Type B pancreatic cell (in vitro differentiated cells): ENCODE measurements at regions not wholly inside any gene's neighbourhood (a gene's known extent, or its start where the extent isn't known, plus 50 kb on each side); places are given as distances from the start of the nearest gene placed in this dataset.

Experiments used
- DNase-seq: peaks from one replicate; pipeline ENCODE4 v3.0.0; 2021; ENCODE audit warnings: mixed read lengths; ENCODE audit not compliant: unreplicated experiment; ENCODE audit errors: extremely low spot score
- H3K27ac Mint-ChIP-seq: 2 replicates; pipeline ENCODE4 v1.8.0; 2021; ENCODE audit warnings: mild to moderate bottlenecking, mixed read lengths
- H3K27me3 Mint-ChIP-seq: 2 replicates; pipeline ENCODE4 v1.8.0; 2021; ENCODE audit warnings: mixed read lengths
- H3K36me3 Mint-ChIP-seq: 2 replicates; pipeline ENCODE4 v1.8.0; 2021; ENCODE audit warnings: mixed read lengths
- H3K4me1 Mint-ChIP-seq: one replicate; pipeline ENCODE4 v1.8.0; 2021; ENCODE audit warnings: mixed read lengths; ENCODE audit not compliant: unreplicated experiment
- H3K4me3 Mint-ChIP-seq: 2 replicates; pipeline ENCODE4 v1.8.0; 2021; ENCODE audit warnings: mild to moderate bottlenecking, mixed read lengths
- H3K9me3 Mint-ChIP-seq: 2 replicates; pipeline ENCODE4 v1.8.0; 2021; ENCODE audit warnings: mixed read lengths
- CTCF ChIP-seq: fragments of 200-600 bp; sonication (generic); conservative IDR thresholded peaks from 2 replicates; pipeline ENCODE4 v1.5.0; 2021; ENCODE audit warnings: antibody characterized with exemption, mild to moderate bottlenecking

- no peaks in the 10 kb centered on the region for H3K9me3 Mint-ChIP-seq
- H3K4me3 Mint-ChIP-seq: no peak overlapping the region
- no peak for TF ChIP-seq CTCF
These were observed 168.5 kb downstream of the CDC5L start for GRCh38 chr6:44556046-44556445.

DNA sequence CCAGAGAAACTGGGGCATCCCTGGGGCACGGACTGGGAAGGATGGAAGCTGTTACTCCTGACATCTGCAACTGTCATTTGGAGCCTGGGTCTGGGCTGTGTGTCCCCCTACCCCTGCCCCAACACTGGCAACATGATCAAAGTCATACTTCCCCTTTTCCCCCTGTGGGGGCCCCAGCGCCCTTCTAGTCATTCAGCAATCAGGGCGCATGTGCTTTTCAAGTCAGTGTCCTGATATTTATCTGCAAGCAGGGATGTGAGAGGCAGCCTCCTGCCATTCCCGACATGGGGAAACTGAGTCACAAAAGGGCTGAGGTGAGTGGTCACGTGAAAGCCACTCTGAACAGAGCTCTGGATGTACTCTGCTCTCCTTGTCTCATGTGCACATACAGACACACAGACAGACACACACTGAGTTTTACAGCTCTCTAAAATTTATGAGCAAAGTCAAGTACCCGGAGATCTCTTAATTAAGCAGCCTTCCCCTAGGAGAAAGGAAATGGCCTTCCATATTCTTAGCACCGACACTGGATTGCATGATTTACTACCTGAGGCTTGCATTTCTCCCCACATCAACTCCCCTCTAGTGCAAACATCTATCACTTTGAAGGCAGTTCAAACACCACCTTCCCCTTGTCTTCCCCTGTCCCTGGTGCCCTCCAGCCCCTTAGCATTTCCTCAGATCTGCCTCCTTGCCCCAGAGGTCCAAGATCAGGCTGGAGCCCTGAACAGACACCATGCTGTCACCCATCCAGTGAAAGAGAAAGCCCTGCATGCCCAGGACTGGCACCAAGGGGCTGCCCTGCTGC lies 170.7 kb downstream of the CDC5L start:
- no peak for TF ChIP-seq CTCF
- no peaks in the 10 kb centered on the region for H3K36me3 Mint-ChIP-seq
- H3K27ac Mint-ChIP-seq: no peak overlapping the region

More at GRCh38 chr6:44556046-44556445, 168.5 kb downstream of the CDC5L start:
- peaks cover 48% of the 10 kb centered on the region for H3K27me3 Mint-ChIP-seq
- peaks cover 29% of the 10 kb centered on the region for H3K4me1 Mint-ChIP-seq
- no peak overlapping the region for H3K27ac Mint-ChIP-seq
- no peaks in the 10 kb centered on the region for H3K36me3 Mint-ChIP-seq
- no peak for DNase-seq

GRCh38 chr6:44558832-44559251 lies 171.3 kb downstream of the CDC5L start:
- Mint-ChIP-seq H3K4me3 (no peak overlapping the region), H3K27ac (no peak overlapping the region), H3K9me3 (no peaks in the 10 kb centered on the region), H3K36me3 (no peaks in the 10 kb centered on the region), H3K4me1 (peaks cover 43% of the 10 kb centered on the region), H3K27me3 (peaks cover 52% of the 10 kb centered on the region)
- DNase-seq: no peak
- TF ChIP-seq CTCF: no peak

More for the DNA sequence above, 170.7 kb downstream of the CDC5L start:
- peaks cover 47% of the 10 kb centered on the region for H3K27me3 Mint-ChIP-seq
- no peaks in the 10 kb centered on the region for H3K9me3 Mint-ChIP-seq
- DNase-seq: no peak
- H3K4me3 Mint-ChIP-seq: no peak overlapping the region
- peaks cover 38% of the 10 kb centered on the region for H3K4me1 Mint-ChIP-seq

GRCh38 chr6:44559486-44560270 lies 172.2 kb downstream of the CDC5L start:
- Mint-ChIP-seq H3K4me1 (peaks cover 44% of the 10 kb centered on the region), H3K9me3 (no peaks in the 10 kb centered on the region), H3K4me3 (no peak overlapping the region), H3K27ac (no peak overlapping the region), H3K27me3 (peaks cover 55% of the 10 kb centered on the region), H3K36me3 (no peaks in the 10 kb centered on the region)
- no peak for TF ChIP-seq CTCF
- no peak for DNase-seq

DNA sequence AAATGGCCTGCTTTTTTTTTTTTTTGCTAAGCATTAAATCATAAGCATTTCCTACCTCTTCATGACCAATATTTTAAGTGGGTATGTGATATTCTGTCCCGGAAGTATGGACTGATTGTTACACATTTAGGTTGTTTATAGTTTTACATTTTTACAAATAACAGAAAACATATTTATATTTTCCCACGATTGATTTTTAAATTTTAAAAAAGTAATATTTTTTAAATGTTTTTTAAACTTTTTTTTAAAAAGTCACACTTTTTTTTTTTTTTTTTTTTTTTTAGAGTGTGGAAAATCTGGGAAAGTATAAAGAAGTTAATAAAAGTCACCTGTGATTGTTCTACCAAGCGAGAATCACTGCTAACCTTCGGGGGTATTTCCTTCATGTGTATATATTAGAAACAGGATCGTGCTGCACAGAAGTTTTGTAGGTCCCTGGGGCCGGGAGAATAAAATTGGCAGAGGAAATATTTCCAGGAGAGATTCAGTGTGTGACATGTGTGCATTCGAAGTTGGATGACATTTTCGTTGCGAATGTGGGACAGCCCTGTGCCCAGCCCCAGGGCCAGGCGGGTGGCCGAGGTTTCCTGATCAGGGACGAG lies 173.1 kb downstream of the CDC5L start:
- H3K27me3 Mint-ChIP-seq: peaks cover 56% of the 10 kb centered on the region
- TF ChIP-seq CTCF: no peak
- no peaks in the 10 kb centered on the region for H3K9me3 Mint-ChIP-seq
- no peak overlapping the region for H3K27ac Mint-ChIP-seq
- H3K4me1 Mint-ChIP-seq: peaks cover 44% of the 10 kb centered on the region
- peak overlapping the region; percentile 70 for H3K4me3 Mint-ChIP-seq
- no peak for DNase-seq
- no peaks in the 10 kb centered on the region for H3K36me3 Mint-ChIP-seq
